DND-41 (cell line): ENCODE measurements at regions not wholly inside any gene's neighbourhood (a gene's known extent, or its start where the extent isn't known, plus 50 kb on each side); places are given as distances from the start of the nearest gene placed in this dataset.
"Not testable (repeated sequence)": the region's sequence is repeated elsewhere in the genome, so short reads cannot be mapped to it uniquely, and the experiment has no call there.

Source experiments
- ATAC-seq: fragments of 200-7000 bp; cut with Tn5 transposase; 3 replicates; pipeline ENCODE4 v1.9.1; 2021; ENCODE audit warnings: low read depth; ENCODE audit not compliant: insufficient read depth
- DNase-seq: peaks from one replicate; pipeline ENCODE4 v3.0.0-alpha.2; 2020
- H2AFZ ChIP-seq: 2 replicates; pipeline ENCODE4 v1.6.0; 2012; ENCODE audit warnings: low read depth, low read length
- H3K27ac ChIP-seq: 2 replicates; pipeline ENCODE4 v1.5.1; 2012; ENCODE audit warnings: low read length, inconsistent platforms
- H3K27me3 ChIP-seq: fragments of 200-600 bp; sonication (generic); 2 replicates; pipeline ENCODE4 v1.6.0; 2012; ENCODE audit warnings: low read length, mild to moderate bottlenecking, inconsistent platforms; ENCODE audit not compliant: insufficient read depth, poor library complexity
- H3K36me3 ChIP-seq: 2 replicates; pipeline ENCODE4 v1.5.1; 2012; ENCODE audit warnings: low read length, inconsistent platforms; ENCODE audit not compliant: insufficient read depth
- H3K4me1 ChIP-seq: 2 replicates; pipeline ENCODE4 v1.5.1; 2012; ENCODE audit warnings: mild to moderate bottlenecking, low read length; ENCODE audit not compliant: insufficient read depth
- H3K4me2 ChIP-seq: 2 replicates; pipeline ENCODE4 v1.6.0; 2012; ENCODE audit warnings: mild to moderate bottlenecking, moderate library complexity, low read length, inconsistent platforms; ENCODE audit not compliant: insufficient read depth
- H3K4me3 ChIP-seq, 2 experiments: fragments of 200-600 bp in 1 of 2; shearing (Covaris generic) in 1 of 2; 2 replicates each; pipeline ENCODE4 v1.5.1; 2012 to 2016; ENCODE audit warnings: inconsistent platforms in 2 of 2, low read length in 2 of 2, mild to moderate bottlenecking in 2 of 2, low read depth in 1 of 2, moderate library complexity in 1 of 2
- H3K79me2 ChIP-seq: 2 replicates; pipeline ENCODE4 v1.6.0; 2012; ENCODE audit warnings: low read length, inconsistent platforms; ENCODE audit not compliant: insufficient read depth
- H3K9ac ChIP-seq: 2 replicates; pipeline ENCODE4 v1.6.0; 2012; ENCODE audit warnings: low read depth, mild to moderate bottlenecking, inconsistent platforms, low read length, moderate library complexity
- H3K9me3 ChIP-seq: 2 replicates; pipeline ENCODE4 v1.5.1; 2012; ENCODE audit warnings: low read length, moderate library complexity, mild to moderate bottlenecking, inconsistent platforms; ENCODE audit not compliant: insufficient read depth, severe bottlenecking
- H4K20me1 ChIP-seq: 2 replicates; pipeline ENCODE4 v1.6.0; 2012; ENCODE audit warnings: low read length; ENCODE audit not compliant: insufficient read depth
- CTCF ChIP-seq: IDR thresholded peaks from 2 replicates; pipeline ENCODE4 v1.5.1; 2012; ENCODE audit warnings: borderline replicate concordance, low read length, moderate library complexity, mild to moderate bottlenecking; ENCODE audit not compliant: poor library complexity, severe bottlenecking; ENCODE audit errors: extremely low read depth
- EZH2 ChIP-seq: IDR thresholded peaks from 3 replicates; pipeline ENCODE4 v1.6.1; 2012; ENCODE audit warnings: borderline replicate concordance, low read depth, mild to moderate bottlenecking, moderate library complexity, low read length, inconsistent platforms; ENCODE audit not compliant: severe bottlenecking

- Histone ChIP-seq H3K9me3 (no peaks in the 10 kb centered on the region), H3K4me3 (no peak overlapping the region), H4K20me1 (no peaks in the 10 kb centered on the region), H3K36me3 (no peaks in the 10 kb centered on the region), H3K27me3 (no peaks in the 10 kb centered on the region), H2AFZ (no peak overlapping the region), H3K4me1 (no peaks in the 10 kb centered on the region), H3K79me2 (no peaks in the 10 kb centered on the region), H3K27ac (no peak overlapping the region), H3K9ac (no peak overlapping the region), H3K4me2 (no peak overlapping the region)
- no peak for ATAC-seq
- no peak for DNase-seq
- TF ChIP-seq CTCF (no peak), EZH2 (no peak)
These were observed 104.7 kb downstream of the PRDM13 start for GRCh38 chr6:99711302-99711701.

GRCh38 chr6:99711925-99712324 lies 105.3 kb downstream of the PRDM13 start:
- no peak overlapping the region for H3K27ac ChIP-seq
- H3K27me3 ChIP-seq: no peaks in the 10 kb centered on the region
- TF ChIP-seq CTCF (no peak), EZH2 (no peak)
- no peak overlapping the region for H3K9ac ChIP-seq
- no peaks in the 10 kb centered on the region for H3K4me1 ChIP-seq
- ATAC-seq (no peak), DNase-seq (no peak)
- no peak overlapping the region for H2AFZ ChIP-seq
- H3K79me2 ChIP-seq: no peaks in the 10 kb centered on the region
- H3K9me3 ChIP-seq: no peaks in the 10 kb centered on the region
- no peak overlapping the region for H3K4me3 ChIP-seq
- no peak overlapping the region for H3K4me2 ChIP-seq
- H4K20me1 ChIP-seq: no peaks in the 10 kb centered on the region
- no peaks in the 10 kb centered on the region for H3K36me3 ChIP-seq

- Histone ChIP-seq H3K27ac (no peak overlapping the region), H3K79me2 (no peaks in the 10 kb centered on the region), H3K9ac (no peak overlapping the region), H4K20me1 (no peaks in the 10 kb centered on the region), H3K4me2 (no peak overlapping the region), H2AFZ (no peak overlapping the region), H3K4me1 (no peaks in the 10 kb centered on the region), H3K9me3 (no peaks in the 10 kb centered on the region), H3K36me3 (no peaks in the 10 kb centered on the region), H3K4me3 (no peak overlapping the region), H3K27me3 (no peaks in the 10 kb centered on the region)
- DNase-seq (no peak), ATAC-seq (no peak)
- TF ChIP-seq EZH2 (no peak), CTCF (no peak)
These were observed 105.9 kb downstream of the PRDM13 start for GRCh38 chr6:99712519-99712918.

GRCh38 chr6:99722043-99722442 lies 115.4 kb downstream of the PRDM13 start:
- not testable (repeated sequence) for DNase-seq, H3K9ac ChIP-seq, H3K36me3 ChIP-seq

GRCh38 chr6:99730237-99730636 lies 123.6 kb downstream of the PRDM13 start:
- not testable (repeated sequence) for DNase-seq, ATAC-seq, H2AFZ ChIP-seq

More at GRCh38 chr6:99722043-99722442, 115.4 kb downstream of the PRDM13 start:
- not testable (repeated sequence) for H3K9me3 ChIP-seq, H4K20me1 ChIP-seq, H3K4me2 ChIP-seq, H3K4me1 ChIP-seq, H3K79me2 ChIP-seq, ATAC-seq, H2AFZ ChIP-seq, H3K27me3 ChIP-seq, H3K27ac ChIP-seq, H3K4me3 ChIP-seq

More at GRCh38 chr6:99730237-99730636, 123.6 kb downstream of the PRDM13 start:
- not testable (repeated sequence) for H3K4me3 ChIP-seq, H3K27me3 ChIP-seq, H3K4me2 ChIP-seq, H3K9me3 ChIP-seq, H3K4me1 ChIP-seq, H3K79me2 ChIP-seq, H4K20me1 ChIP-seq, H3K9ac ChIP-seq, H3K27ac ChIP-seq, H3K36me3 ChIP-seq
